AG04450 (cell line): ENCODE measurements at regions not wholly inside any gene's neighbourhood (a gene's known extent, or its start where the extent isn't known, plus 50 kb on each side); places are given as distances from the start of the nearest gene placed in this dataset.

Source experiments
- CTCF ChIA-PET: fragments of 300-600, 350-600 bp; formaldehyde crosslinking; extraction: SDS; loops from one replicate; lab custom pipeline; 2022; ENCODE audit warnings: antibody characterized with exemption, inconsistent platforms; lab: Charles Lee
- POLR2A ChIA-PET: fragments of 350-600 bp; formaldehyde crosslinking; extraction: SDS; loops from one replicate; lab custom pipeline; 2021; ENCODE audit warnings: antibody characterized with exemption, inconsistent platforms; lab: Yijun Ruan, JAX
- DNase-seq: peaks from one replicate; pipeline ENCODE4 v3.0.0-alpha.2; 2011; ENCODE audit warnings: low read depth, low spot score
- H3K27ac ChIP-seq: one replicate; pipeline ENCODE4 v1.5.1; 2012; ENCODE audit warnings: low read depth, low read length, control low read depth
- H3K27me3 ChIP-seq: one replicate; pipeline ENCODE4 v1.6.0; 2012; ENCODE audit warnings: low read length; ENCODE audit not compliant: control insufficient read depth, insufficient read depth
- H3K4me3 ChIP-seq: 2 replicates; pipeline ENCODE4 v1.5.1; 2011; ENCODE audit warnings: mild to moderate bottlenecking, low read depth, low read length, control low read depth
- H3K9me3 ChIP-seq: 2 replicates; pipeline ENCODE4 v1.5.1; 2012; ENCODE audit warnings: low read length; ENCODE audit not compliant: control insufficient read depth, insufficient read depth
- CTCF ChIP-seq: IDR thresholded peaks from 2 replicates; pipeline ENCODE4 v1.5.1; 2011; ENCODE audit warnings: low read depth, low read length, control low read depth, inconsistent platforms

GRCh38 chrX:8089141-8089540 is 81.9 kb downstream of the VCX2 start:
- ChIA-PET CTCF (no interaction called here), POLR2A (no interaction called here)
- TF ChIP-seq CTCF: no peak
- Histone ChIP-seq H3K4me3 (no peak overlapping the region), H3K9me3 (no peaks in the 10 kb centered on the region), H3K27me3 (no peaks in the 10 kb centered on the region), H3K27ac (no peak overlapping the region)
- no peak for DNase-seq

- Histone ChIP-seq H3K4me3 (no peak overlapping the region), H3K27ac (no peak overlapping the region), H3K9me3 (no peaks in the 10 kb centered on the region), H3K27me3 (no peaks in the 10 kb centered on the region)
- ChIA-PET CTCF (no interaction called here), POLR2A (no interaction called here)
- no peak for TF ChIP-seq CTCF
- DNase-seq: peak; percentile 6
Measured at GRCh38 chrX:8084006-8084405, 87.1 kb downstream of the VCX2 start.

- H3K9me3 ChIP-seq: no peaks in the 10 kb centered on the region
- H3K27me3 ChIP-seq: no peaks in the 10 kb centered on the region
- DNase-seq: no peak
- TF ChIP-seq CTCF: no peak
- ChIA-PET POLR2A (no interaction called here), CTCF (no interaction called here)
- H3K4me3 ChIP-seq: no peak overlapping the region
- no peak overlapping the region for H3K27ac ChIP-seq
Measured at GRCh38 chrX:8083286-8083685, 87.8 kb downstream of the VCX2 start.

- H3K4me3 ChIP-seq: no peak overlapping the region
- no peak for TF ChIP-seq CTCF
- ChIA-PET CTCF (no interaction called here), POLR2A (no interaction called here)
- H3K27me3 ChIP-seq: no peaks in the 10 kb centered on the region
- DNase-seq: no peak
- no peaks in the 10 kb centered on the region for H3K9me3 ChIP-seq
- H3K27ac ChIP-seq: no peak overlapping the region
Measured at GRCh38 chrX:8075636-8076035, 95.4 kb downstream of the VCX2 start.

GRCh38 chrX:8067754-8068462 is 103.2 kb downstream of the VCX2 start:
- H3K27me3 ChIP-seq: no peaks in the 10 kb centered on the region
- no peak overlapping the region for H3K4me3 ChIP-seq
- ChIA-PET POLR2A (no interaction called here), CTCF (no interaction called here)
- H3K9me3 ChIP-seq: no peaks in the 10 kb centered on the region
- TF ChIP-seq CTCF: no peak
- H3K27ac ChIP-seq: no peak overlapping the region
- DNase-seq: no peak
